ENCODE measurements at regions not wholly inside any gene's neighbourhood (a gene's known extent, or its start where the extent isn't known, plus 50 kb on each side); places are given as distances from the start of the nearest gene placed in this dataset.
"Not testable (repeated sequence)": the region's sequence is repeated elsewhere in the genome, so short reads cannot be mapped to it uniquely, and the experiment has no call there.

GRCh38 chr10:131839880-131840787 lies 60.7 kb upstream of the PPP2R2D start:
- Histone ChIP-seq H3K27me3 (peaks cover 0 to 11% (median 0%) of the 10 kb centered on the region in 7 donors), H3K9me3 (peaks cover 0 to 13% (median 3%) of the 10 kb centered on the region in 11 donors)
- intact Hi-C loops (cut with DNase I); H3K27ac ChIP-seq; H3K4me3 ChIP-seq; DNase-seq; H3K36me3 ChIP-seq; H3K4me1 ChIP-seq; ATAC-seq: not testable (repeated sequence)
- peak in 1 of 9 donors; percentile 7 for TF ChIP-seq CTCF (IDR thresholded peaks at IDR 0.05)
- WGBS, 2 donors, result 82 to 86% methylated on average over 15 of the region's 15 CpGs

- Histone ChIP-seq H3K9me3 (peaks cover 0 to 6% (median 0%) of the 10 kb centered on the region in 11 donors), H3K27me3 (peaks cover 0 to 10% (median 0%) of the 10 kb centered on the region in 7 donors), H3K4me1 (no peaks in the 10 kb centered on the region), H3K36me3 (no peaks in the 10 kb centered on the region), H3K27ac (no peak overlapping the region), H3K4me3 (no peak overlapping the region)
- no peak for TF ChIP-seq CTCF (IDR thresholded peaks at IDR 0.05)
- DNase-seq (no peak), ATAC-seq (no peak)
- intact Hi-C loops (cut with DNase I), result no loop called here
- 95 to 97% methylated on average over 3 of the region's 3 CpGs for WGBS, 2 donors
Measured at GRCh38 chr10:131840788-131841118, 60.1 kb upstream of the PPP2R2D start.

- H3K9me3 ChIP-seq, result peaks cover 0 to 2% (median 0%) of the 10 kb centered on the region in 11 donors
- no peak for TF ChIP-seq CTCF (IDR thresholded peaks at IDR 0.05)
- H3K36me3 ChIP-seq, result no peaks in the 10 kb centered on the region
- H3K4me1 ChIP-seq, result no peaks in the 10 kb centered on the region
- 43 to 51% methylated on average over 19 of the region's 19 CpGs for WGBS, 2 donors
- intact Hi-C loops (cut with DNase I), result no loop called here
- H3K4me3 ChIP-seq, result no peak overlapping the region
- DNase-seq (no peak), ATAC-seq (peak in 2 of 8 donors; percentile 20 to 44)
- H3K27ac ChIP-seq, result no peak overlapping the region
- H3K27me3 ChIP-seq, result peaks cover 0 to 14% (median under 1%) of the 10 kb centered on the region in 7 donors
Measured at GRCh38 chr10:131841131-131841660, 59.6 kb upstream of the PPP2R2D start.

GRCh38 chr10:131841661-131842139 lies 59.1 kb upstream of the PPP2R2D start:
- no peak for TF ChIP-seq CTCF (IDR thresholded peaks at IDR 0.05)
- 79 to 81% methylated on average over 19 of the region's 19 CpGs for WGBS, 2 donors
- ATAC-seq, result peak in 1 of 8 donors; percentile 15
- no peak for DNase-seq
- Histone ChIP-seq H3K27me3 (peaks cover 0 to 15% (median 3%) of the 10 kb centered on the region in 7 donors), H3K4me3 (no peak overlapping the region), H3K36me3 (no peaks in the 10 kb centered on the region), H3K9me3 (no peaks in the 10 kb centered on the region), H3K4me1 (no peaks in the 10 kb centered on the region), H3K27ac (no peak overlapping the region)
- intact Hi-C loops (cut with DNase I), result no loop called here

Measured in heart right ventricle (tissue), 16 donors.